ENCODE measurements at regions not wholly inside any gene's neighbourhood (a gene's known extent, or its start where the extent isn't known, plus 50 kb on each side); places are given as distances from the start of the nearest gene placed in this dataset.
"Not testable (repeated sequence)": the region's sequence is repeated elsewhere in the genome, so short reads cannot be mapped to it uniquely, and the experiment has no call there.

- H3K27me3 ChIP-seq; H3K9me3 ChIP-seq; intact Hi-C loops (cut with DNase I); H3K4me3 ChIP-seq; H3K27ac ChIP-seq; H3K4me1 ChIP-seq (ENCODE audit: insufficient read depth); DNase-seq; H3K36me3 ChIP-seq: not testable (repeated sequence)
- WGBS, 3 donors: no CpG with 5 or more reads among the region's 2 CpGs
Measured at GRCh38 chr1:120248203-120248602, 71.9 kb upstream of the SEC22B start.

- H3K36me3 ChIP-seq; intact Hi-C loops (cut with DNase I); H3K4me3 ChIP-seq; H3K27ac ChIP-seq; H3K9me3 ChIP-seq; H3K4me1 ChIP-seq (ENCODE audit: insufficient read depth); H3K27me3 ChIP-seq; DNase-seq: not testable (repeated sequence)
- 38% methylated on average over 1 of the region's 6 CpGs; no CpG with 5 or more reads in 2 of the 3 donors for WGBS, 3 donors
Measured at GRCh38 chr1:120243867-120244266, 67.5 kb upstream of the SEC22B start.

GRCh38 chr1:120242582-120242981, 66.3 kb upstream of the SEC22B start:
- H3K9me3 ChIP-seq; H3K4me1 ChIP-seq (ENCODE audit: insufficient read depth); H3K4me3 ChIP-seq; DNase-seq; H3K36me3 ChIP-seq; H3K27me3 ChIP-seq; intact Hi-C loops (cut with DNase I); H3K27ac ChIP-seq: not testable (repeated sequence)
- no CpG with 5 or more reads among the region's 8 CpGs for WGBS, 3 donors

GRCh38 chr1:120241868-120242267, 65.5 kb upstream of the SEC22B start:
- H3K36me3 ChIP-seq; H3K4me1 ChIP-seq (ENCODE audit: insufficient read depth); intact Hi-C loops (cut with DNase I); H3K27ac ChIP-seq; H3K9me3 ChIP-seq; H3K4me3 ChIP-seq; DNase-seq; H3K27me3 ChIP-seq: not testable (repeated sequence)
- no CpG with 5 or more reads among the region's 5 CpGs for WGBS, 3 donors

GRCh38 chr1:120240181-120240580, 63.9 kb upstream of the SEC22B start:
- H3K9me3 ChIP-seq; H3K4me3 ChIP-seq; H3K4me1 ChIP-seq (ENCODE audit: insufficient read depth); H3K36me3 ChIP-seq; DNase-seq; intact Hi-C loops (cut with DNase I); H3K27me3 ChIP-seq; H3K27ac ChIP-seq: not testable (repeated sequence)
- WGBS, 3 donors: no CpG with 5 or more reads among the region's 1 CpG

- DNase-seq; intact Hi-C loops (cut with DNase I); H3K27ac ChIP-seq: not testable (repeated sequence)
Measured at GRCh38 chr1:120239351-120239750, 63.0 kb upstream of the SEC22B start.

GRCh38 chr1:120238867-120239266, 62.5 kb upstream of the SEC22B start:
- H3K36me3 ChIP-seq; intact Hi-C loops (cut with DNase I): not testable (repeated sequence)

More at GRCh38 chr1:120239351-120239750, 63.0 kb upstream of the SEC22B start:
- H3K9me3 ChIP-seq; H3K36me3 ChIP-seq; H3K4me1 ChIP-seq (ENCODE audit: insufficient read depth); H3K4me3 ChIP-seq; H3K27me3 ChIP-seq: not testable (repeated sequence)

GRCh38 chr1:120233661-120234018, 57.3 kb upstream of the SEC22B start:
- intact Hi-C loops (cut with DNase I); H3K4me3 ChIP-seq; H3K27me3 ChIP-seq; H3K27ac ChIP-seq; H3K4me1 ChIP-seq (ENCODE audit: insufficient read depth); H3K9me3 ChIP-seq; H3K36me3 ChIP-seq; DNase-seq: not testable (repeated sequence)
- whole genome bisulfite sequencing, 3 donors: no CpG with 5 or more reads among the region's 2 CpGs

More at GRCh38 chr1:120238867-120239266, 62.5 kb upstream of the SEC22B start:
- H3K27ac ChIP-seq; DNase-seq; H3K4me1 ChIP-seq (ENCODE audit: insufficient read depth); H3K4me3 ChIP-seq; H3K9me3 ChIP-seq; H3K27me3 ChIP-seq: not testable (repeated sequence)
- 100% methylated on average over 1 of the region's 2 CpGs; no CpG with 5 or more reads in 2 of the 3 donors for WGBS, 3 donors

GRCh38 chr1:120232834-120233660, 56.7 kb upstream of the SEC22B start:
- DNase-seq; H3K27ac ChIP-seq; H3K4me1 ChIP-seq (ENCODE audit: insufficient read depth); H3K36me3 ChIP-seq; H3K9me3 ChIP-seq; intact Hi-C loops (cut with DNase I); H3K27me3 ChIP-seq: not testable (repeated sequence)
- peak overlapping the region; percentile 16 for H3K4me3 ChIP-seq
- WGBS, 3 donors: 0% methylated on average over 3 to 16 of the region's 53 CpGs; no CpG with 5 or more reads in 1 of the 3 donors

GRCh38 chr1:120229835-120230234, 53.5 kb upstream of the SEC22B start:
- H3K27ac ChIP-seq; DNase-seq; H3K27me3 ChIP-seq; H3K4me1 ChIP-seq (ENCODE audit: insufficient read depth); H3K9me3 ChIP-seq; H3K36me3 ChIP-seq; H3K4me3 ChIP-seq; intact Hi-C loops (cut with DNase I): not testable (repeated sequence)
- WGBS, 3 donors: no CpG with 5 or more reads among the region's 1 CpG
